ENCODE measurements at regions not wholly inside any gene's neighbourhood (a gene's known extent, or its start where the extent isn't known, plus 50 kb on each side); places are given as distances from the start of the nearest gene placed in this dataset.

- TF ChIP-seq CTCF (IDR thresholded peaks at IDR 0.05) (no peak), ZFX (IDR thresholded peaks at IDR 0.05; ENCODE audit: borderline replicate concordance) (no peak)
These were observed 128.4 kb upstream of the ADGRF1 start for GRCh38 chr6:47170617-47170947.
